MG63 (cell line): ENCODE measurements at regions not wholly inside any gene's neighbourhood (a gene's known extent, or its start where the extent isn't known, plus 50 kb on each side); places are given as distances from the start of the nearest gene placed in this dataset.
"Not testable (repeated sequence)": the region's sequence is repeated elsewhere in the genome, so short reads cannot be mapped to it uniquely, and the experiment has no call there.

Experiments
- DNase-seq: peaks from one replicate; pipeline ENCODE4 v3.0.0-alpha.2; 2020
- H3K27me3 ChIP-seq: fragments of 250-450 bp; sonication (Bioruptor Pico); 2 replicates; pipeline ENCODE4 v1.5.1; 2020; ENCODE audit warnings: mild to moderate bottlenecking, moderate library complexity
- H3K36me3 ChIP-seq: fragments of 250-450 bp; sonication (Bioruptor Pico); 2 replicates; pipeline ENCODE4 v1.5.1; 2020; ENCODE audit warnings: mild to moderate bottlenecking, moderate library complexity
- H3K4me3 ChIP-seq: fragments of 250-450 bp; sonication (Bioruptor Pico); 2 replicates; pipeline ENCODE4 v1.5.1; 2020; ENCODE audit warnings: mild to moderate bottlenecking, moderate library complexity
- H3K9me3 ChIP-seq: fragments of 250-450 bp; sonication (Bioruptor Pico); 2 replicates; pipeline ENCODE4 v1.5.1; 2020; ENCODE audit warnings: mild to moderate bottlenecking, moderate library complexity

GRCh38 chr3:66552846-66553245 is 52.0 kb upstream of the LRIG1 start:
- no peaks in the 10 kb centered on the region for H3K9me3 ChIP-seq
- H3K36me3 ChIP-seq, result no peaks in the 10 kb centered on the region
- no peak overlapping the region for H3K4me3 ChIP-seq
- H3K27me3 ChIP-seq, result no peaks in the 10 kb centered on the region
- DNase-seq, result no peak

DNA sequence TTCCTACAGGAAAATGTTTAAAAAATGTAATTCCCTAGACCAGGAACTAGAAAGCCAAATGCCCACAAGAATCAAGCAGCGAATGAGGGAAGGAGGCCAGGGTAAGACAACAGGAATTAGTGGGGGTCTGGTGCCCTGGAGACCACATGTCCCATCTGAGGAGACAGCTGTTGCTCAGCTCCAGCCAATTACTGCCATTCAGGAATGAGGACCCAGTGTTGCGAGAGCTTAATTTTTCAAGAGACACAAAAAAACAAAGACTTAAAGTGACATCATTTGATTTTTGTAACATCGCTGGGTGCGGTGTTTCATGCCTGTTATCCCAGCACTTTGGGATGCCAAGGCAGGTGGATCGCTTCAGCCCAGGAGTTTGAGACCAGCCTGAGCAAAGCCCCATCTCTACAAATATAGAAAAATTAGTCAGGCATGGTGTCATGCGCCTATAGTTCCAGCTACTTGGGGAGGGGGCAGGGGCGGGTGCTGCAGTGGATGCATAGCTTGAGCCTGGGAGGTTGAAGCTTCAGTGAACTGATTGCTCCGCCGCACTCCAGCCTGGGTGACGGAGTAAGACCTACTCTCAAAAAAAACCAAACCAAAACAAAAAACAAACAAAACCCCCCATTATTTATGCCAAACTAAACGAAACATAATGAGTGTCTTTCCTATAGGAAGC is 52.8 kb upstream of the LRIG1 start:
- H3K36me3 ChIP-seq, result no peaks in the 10 kb centered on the region
- no peak overlapping the region for H3K4me3 ChIP-seq
- DNase-seq, result no peak
- no peaks in the 10 kb centered on the region for H3K9me3 ChIP-seq
- no peaks in the 10 kb centered on the region for H3K27me3 ChIP-seq

DNA sequence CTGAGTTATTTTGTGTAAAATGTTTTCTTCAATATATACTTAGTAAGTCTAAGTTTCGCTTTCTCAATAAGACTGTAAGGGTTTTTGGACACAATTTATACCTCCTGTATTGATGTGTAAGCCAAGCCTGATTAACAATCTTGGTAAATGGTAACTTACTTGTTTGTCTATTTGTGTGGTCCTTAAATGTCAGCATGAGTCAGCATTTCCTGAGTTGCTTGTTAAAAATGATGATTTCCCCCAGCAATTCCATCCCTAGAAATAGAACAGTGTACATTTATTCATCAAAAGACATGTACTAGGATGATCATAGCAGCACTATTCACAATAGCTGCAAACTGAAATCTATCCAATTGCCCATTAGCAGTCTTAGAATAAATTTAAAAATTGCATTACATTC is 53.4 kb upstream of the LRIG1 start:
- no peaks in the 10 kb centered on the region for H3K27me3 ChIP-seq
- H3K36me3 ChIP-seq, result no peaks in the 10 kb centered on the region
- DNase-seq, result no peak
- no peaks in the 10 kb centered on the region for H3K9me3 ChIP-seq
- no peak overlapping the region for H3K4me3 ChIP-seq

GRCh38 chr3:66555214-66555844 is 54.5 kb upstream of the LRIG1 start:
- DNase-seq, result no peak
- Histone ChIP-seq H3K9me3 (no peaks in the 10 kb centered on the region), H3K36me3 (no peaks in the 10 kb centered on the region), H3K4me3 (no peak overlapping the region), H3K27me3 (no peaks in the 10 kb centered on the region)

- Histone ChIP-seq H3K36me3 (no peaks in the 10 kb centered on the region), H3K9me3 (no peaks in the 10 kb centered on the region), H3K27me3 (no peaks in the 10 kb centered on the region), H3K4me3 (no peak overlapping the region)
- no peak for DNase-seq
Observed at GRCh38 chr3:66557170-66557569, 56.3 kb upstream of the LRIG1 start.

DNA sequence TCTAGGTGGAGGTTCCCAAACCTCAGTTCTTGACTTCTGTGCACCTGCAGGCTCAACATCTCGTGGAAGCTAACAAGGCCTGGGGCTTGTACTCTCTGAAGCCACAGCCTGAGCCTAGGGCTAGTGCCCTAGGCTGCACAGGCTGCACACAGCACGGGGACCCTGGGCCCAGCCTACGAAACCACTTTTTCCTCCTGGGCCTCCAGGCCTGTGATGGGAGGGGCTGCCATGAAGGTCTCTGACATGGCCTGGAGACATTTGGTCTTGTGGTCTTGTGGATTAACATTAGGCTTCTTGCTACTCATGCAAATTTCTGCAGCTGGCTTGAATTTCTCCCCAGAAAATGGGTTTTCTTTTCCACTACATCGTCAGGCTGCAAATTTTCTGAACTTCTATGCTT is 59.1 kb upstream of the LRIG1 start:
- not testable (repeated sequence) for DNase-seq, H3K27me3 ChIP-seq, H3K4me3 ChIP-seq, H3K9me3 ChIP-seq, H3K36me3 ChIP-seq

GRCh38 chr3:66561367-66561766 is 60.5 kb upstream of the LRIG1 start:
- DNase-seq, result no peak
- H3K4me3 ChIP-seq, result no peak overlapping the region

GRCh38 chr3:66565301-66565700 is 64.5 kb upstream of the LRIG1 start:
- no peaks in the 10 kb centered on the region for H3K9me3 ChIP-seq
- no peaks in the 10 kb centered on the region for H3K27me3 ChIP-seq
- H3K36me3 ChIP-seq, result no peaks in the 10 kb centered on the region
- no peak overlapping the region for H3K4me3 ChIP-seq
- DNase-seq, result no peak

More at GRCh38 chr3:66561367-66561766, 60.5 kb upstream of the LRIG1 start:
- H3K9me3 ChIP-seq, result no peaks in the 10 kb centered on the region
- no peaks in the 10 kb centered on the region for H3K36me3 ChIP-seq
- H3K27me3 ChIP-seq, result no peaks in the 10 kb centered on the region

DNA sequence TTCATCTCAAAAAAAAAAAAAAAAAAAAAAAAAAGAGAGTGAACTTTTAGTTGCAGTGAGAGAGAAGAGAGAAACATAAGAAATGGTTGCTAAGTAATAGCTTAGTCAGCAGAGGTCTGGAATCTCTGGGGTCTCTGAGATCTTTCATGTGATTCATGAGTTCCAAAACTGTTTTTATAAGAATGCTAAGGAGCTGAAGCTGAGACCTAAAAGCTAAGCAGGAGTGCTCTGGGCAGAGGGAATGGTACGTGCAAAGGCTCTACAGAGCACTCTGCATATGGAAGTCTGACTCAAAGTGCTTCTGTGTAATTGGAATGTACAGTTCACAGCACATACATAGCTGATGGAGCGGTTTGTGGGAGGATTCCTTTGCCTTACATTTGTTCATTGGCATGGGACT is 66.3 kb upstream of the LRIG1 start:
- no peaks in the 10 kb centered on the region for H3K36me3 ChIP-seq
- H3K27me3 ChIP-seq, result no peaks in the 10 kb centered on the region
- H3K4me3 ChIP-seq, result no peak overlapping the region
- H3K9me3 ChIP-seq, result no peaks in the 10 kb centered on the region
- no peak for DNase-seq

DNA sequence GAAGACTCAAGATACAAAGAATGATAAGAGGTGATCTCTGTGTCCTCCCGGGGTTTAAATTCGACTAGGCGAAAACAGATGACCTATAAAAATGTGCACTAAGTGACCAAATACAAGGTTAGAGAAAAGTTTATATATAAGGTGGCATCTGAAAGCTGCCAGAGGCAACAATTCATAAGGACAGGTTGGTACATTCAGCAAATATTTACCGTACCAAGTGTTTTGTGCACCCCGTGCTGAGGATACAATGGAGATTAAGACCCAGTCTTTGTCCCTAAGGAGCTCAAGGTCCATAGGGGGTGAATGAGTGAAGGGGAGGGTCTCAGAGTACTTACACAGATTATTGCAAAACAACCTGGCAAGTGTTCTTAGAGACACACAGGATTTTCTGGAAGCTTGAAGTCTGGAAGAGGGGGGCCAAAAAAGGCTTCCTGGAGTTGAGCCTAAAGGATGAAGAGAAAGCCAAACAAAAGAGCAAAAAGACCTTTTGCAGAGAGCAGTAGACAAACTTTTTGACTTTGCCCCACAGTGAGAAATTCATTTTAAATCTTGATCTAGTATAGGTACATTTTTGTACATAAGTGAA is 71.4 kb upstream of the LRIG1 start:
- H3K9me3 ChIP-seq, result no peaks in the 10 kb centered on the region
- H3K36me3 ChIP-seq, result no peaks in the 10 kb centered on the region
- H3K4me3 ChIP-seq, result no peak overlapping the region
- H3K27me3 ChIP-seq, result no peaks in the 10 kb centered on the region
- no peak for DNase-seq

DNA sequence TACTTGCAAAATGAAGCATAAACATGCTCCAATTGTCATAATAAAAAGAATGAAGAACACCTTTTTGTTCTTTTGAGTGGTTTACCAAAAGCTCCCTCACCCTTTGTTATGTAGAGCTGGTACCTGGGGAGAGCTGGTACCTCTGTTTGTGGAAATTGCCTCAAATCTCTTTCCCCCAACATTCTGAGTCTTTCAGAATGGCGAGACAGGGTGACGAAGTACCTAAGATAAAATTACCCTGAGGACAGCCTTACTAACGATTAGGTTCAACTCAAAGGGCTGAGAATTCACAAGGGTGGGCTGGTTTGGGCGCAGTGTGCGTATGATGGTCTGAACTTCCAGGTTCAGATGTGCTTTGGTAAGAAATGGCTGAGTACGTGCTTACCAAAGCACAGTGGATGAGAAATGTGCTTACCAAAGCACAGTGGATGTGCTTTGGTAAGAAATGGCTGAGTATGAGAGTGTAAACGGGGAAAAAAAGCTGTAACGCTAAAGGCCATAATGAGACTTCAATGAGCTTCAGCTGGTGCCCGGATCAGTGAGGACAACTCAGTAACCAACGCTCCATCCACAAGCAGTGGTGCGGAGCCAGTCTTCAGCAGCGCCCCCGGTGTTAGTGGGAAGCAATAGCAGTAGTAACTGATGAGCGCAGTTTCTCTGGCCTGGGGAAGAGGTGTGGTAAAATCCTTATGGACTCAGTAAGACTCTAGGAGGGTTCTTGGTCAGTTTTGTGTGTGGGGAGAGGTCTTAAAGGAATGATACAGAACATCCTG is 72.3 kb upstream of the LRIG1 start:
- Histone ChIP-seq H3K9me3 (no peaks in the 10 kb centered on the region), H3K36me3 (no peaks in the 10 kb centered on the region), H3K27me3 (no peaks in the 10 kb centered on the region), H3K4me3 (no peak overlapping the region)
- no peak for DNase-seq

DNA sequence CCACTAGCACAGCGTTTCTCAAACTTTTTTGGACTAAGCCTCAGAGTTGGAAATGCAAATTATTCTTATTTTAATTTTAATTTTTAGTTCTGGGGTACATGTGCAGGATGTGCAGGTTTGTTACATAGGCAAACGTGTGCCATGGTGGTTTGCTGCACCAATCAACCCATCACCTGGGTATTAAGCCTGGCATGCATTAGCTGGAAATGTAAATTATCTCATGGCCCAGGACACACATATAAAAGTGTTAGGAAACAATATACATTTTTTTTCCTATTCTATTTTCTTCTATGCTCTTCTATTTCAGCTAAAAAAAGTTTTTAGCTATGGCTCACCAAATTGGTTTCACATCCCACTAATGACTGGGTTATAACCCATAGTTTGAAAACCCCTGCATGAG is 73.3 kb upstream of the LRIG1 start:
- no peak for DNase-seq
- H3K36me3 ChIP-seq, result no peaks in the 10 kb centered on the region
- no peaks in the 10 kb centered on the region for H3K9me3 ChIP-seq
- H3K4me3 ChIP-seq, result no peak overlapping the region
- H3K27me3 ChIP-seq, result no peaks in the 10 kb centered on the region

GRCh38 chr3:66577426-66578203 is 76.8 kb upstream of the LRIG1 start:
- DNase-seq, result no peak
- no peak overlapping the region for H3K4me3 ChIP-seq
- H3K27me3 ChIP-seq, result no peaks in the 10 kb centered on the region
- H3K9me3 ChIP-seq, result no peaks in the 10 kb centered on the region
- H3K36me3 ChIP-seq, result no peaks in the 10 kb centered on the region

DNA sequence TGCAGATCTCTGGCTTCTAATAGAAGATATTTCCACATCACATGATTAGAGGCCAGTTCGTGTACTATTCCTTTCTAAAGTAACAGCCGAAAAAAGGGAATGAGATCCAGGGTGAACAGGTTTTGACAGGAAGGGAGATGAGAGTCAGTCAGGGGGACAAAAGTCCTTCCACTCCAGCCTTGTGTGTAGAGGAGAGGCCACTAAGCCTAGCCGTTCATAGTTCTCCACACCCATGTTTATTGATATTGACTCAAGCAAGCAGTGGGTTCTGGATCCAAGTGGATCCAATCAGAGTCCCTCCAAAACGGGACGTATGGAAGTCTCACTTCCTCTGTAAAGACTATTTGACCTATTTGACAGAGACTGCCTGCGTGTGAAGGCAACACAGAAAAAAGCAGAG is 80.4 kb upstream of the LRIG1 start:
- DNase-seq, result no peak
- no peaks in the 10 kb centered on the region for H3K36me3 ChIP-seq
- H3K27me3 ChIP-seq, result no peaks in the 10 kb centered on the region
- H3K4me3 ChIP-seq, result no peak overlapping the region
- H3K9me3 ChIP-seq, result no peaks in the 10 kb centered on the region

- H3K27me3 ChIP-seq, result no peaks in the 10 kb centered on the region
- no peaks in the 10 kb centered on the region for H3K9me3 ChIP-seq
- no peak overlapping the region for H3K4me3 ChIP-seq
- H3K36me3 ChIP-seq, result no peaks in the 10 kb centered on the region
- DNase-seq, result peak; percentile 31
Observed at GRCh38 chr3:66582721-66583423, 82.0 kb upstream of the LRIG1 start.

- H3K9me3 ChIP-seq, result no peaks in the 10 kb centered on the region
- H3K36me3 ChIP-seq, result no peaks in the 10 kb centered on the region
- no peaks in the 10 kb centered on the region for H3K27me3 ChIP-seq
- H3K4me3 ChIP-seq, result no peak overlapping the region
- no peak for DNase-seq
Observed at GRCh38 chr3:66583424-66584040, 82.7 kb upstream of the LRIG1 start.
